ENCODE measurements at regions not wholly inside any gene's neighbourhood (a gene's known extent, or its start where the extent isn't known, plus 50 kb on each side); places are given as distances from the start of the nearest gene placed in this dataset.

- TF ChIP-seq POLR2A (IDR thresholded peaks at IDR 0.05; ENCODE audit: low read depth, low read length) (no peak), EZH2 (IDR thresholded peaks at IDR 0.05; ENCODE audit: borderline replicate concordance, control insufficient read depth, low read depth, low read length) (no peak)
These were observed 60.8 kb upstream of the TBXT start for GRCh38 chr6:166228425-166228824.
